ENCODE measurements at regions not wholly inside any gene's neighbourhood (a gene's known extent, or its start where the extent isn't known, plus 50 kb on each side); places are given as distances from the start of the nearest gene placed in this dataset.

- no peak for DNase-seq
Observed at GRCh38 chr4:166274136-166274761, 401.2 kb downstream of the TLL1 start.

GRCh38 chr4:166274775-166275174 is 401.7 kb downstream of the TLL1 start:
- no peak for DNase-seq

GRCh38 chr4:166277401-166277800 is 404.4 kb downstream of the TLL1 start:
- no peak for DNase-seq

GRCh38 chr4:166277853-166278252 is 404.8 kb downstream of the TLL1 start:
- no peak for DNase-seq

- DNase-seq: peak; percentile 23
Observed at GRCh38 chr4:166279261-166279660, 406.2 kb downstream of the TLL1 start.

GRCh38 chr4:166280642-166281041 is 407.6 kb downstream of the TLL1 start:
- no peak for DNase-seq

- no peak for DNase-seq
Observed at GRCh38 chr4:166282081-166282770, 409.2 kb downstream of the TLL1 start.

- no peak for DNase-seq
Observed at GRCh38 chr4:166284221-166284620, 411.2 kb downstream of the TLL1 start.

- no peak for DNase-seq
Observed at GRCh38 chr4:166290426-166290825, 417.4 kb downstream of the TLL1 start.

GRCh38 chr4:166293556-166293955 is 420.5 kb downstream of the TLL1 start:
- DNase-seq: no peak

- DNase-seq: no peak
Observed at GRCh38 chr4:166301266-166301665, 428.2 kb downstream of the TLL1 start.

- DNase-seq: no peak
Observed at GRCh38 chr4:166308647-166309046, 435.6 kb downstream of the TLL1 start.

- DNase-seq: no peak
Observed at GRCh38 chr4:166309286-166309685, 436.2 kb downstream of the TLL1 start.

GRCh38 chr4:166311169-166311568 is 438.1 kb downstream of the TLL1 start:
- no peak for DNase-seq

- no peak for DNase-seq
Observed at GRCh38 chr4:166312166-166312565, 439.1 kb downstream of the TLL1 start.

GRCh38 chr4:166314902-166315301 is 441.9 kb downstream of the TLL1 start:
- DNase-seq: no peak

- no peak for DNase-seq
Observed at GRCh38 chr4:166315721-166316467, 442.9 kb downstream of the TLL1 start.

- no peak for DNase-seq
Observed at GRCh38 chr4:166318810-166319525, 445.9 kb downstream of the TLL1 start.

GRCh38 chr4:166323250-166323649 is 450.2 kb downstream of the TLL1 start:
- DNase-seq: no peak

GRCh38 chr4:166324321-166324720 is 451.3 kb downstream of the TLL1 start:
- DNase-seq: peak; percentile 3

- DNase-seq: no peak
Observed at GRCh38 chr4:166335256-166335938, 462.4 kb downstream of the TLL1 start.

- no peak for DNase-seq
Observed at GRCh38 chr4:166341992-166342391, 469.0 kb downstream of the TLL1 start.

GRCh38 chr4:166363198-166363597 is 490.2 kb downstream of the TLL1 start:
- no peak for DNase-seq

Data from activated CD4-positive, alpha-beta T cell treated with anti-CD3 and anti-CD28 coated beads, Interleukin-10, Interleukin-2, amounts not matched to agents 100 ng/mL and 50 ng/mL, durations not matched to agents 16 hours and 8 hours (primary cell).